Vagina (tissue), 2 donors: ENCODE measurements at regions not wholly inside any gene's neighbourhood (a gene's known extent, or its start where the extent isn't known, plus 50 kb on each side); places are given as distances from the start of the nearest gene placed in this dataset.

Source experiments
- DNase-seq, 2 donors: peaks; one replicate each; pipeline ENCODE4 v3.0.0-alpha.2; 2017; ENCODE audit errors: extremely low spot score in 2 of 2
- H3K27ac ChIP-seq: fragments of 200-600 bp; sonication (generic); one replicate; pipeline ENCODE4 v1.5.1; 2019
- H3K27me3 ChIP-seq: fragments of 200-600 bp; sonication (generic); one replicate; pipeline ENCODE4 v1.5.1; 2019
- H3K36me3 ChIP-seq, 2 donors: fragments of 200-600 bp; sonication (generic); one replicate each; pipeline ENCODE4 v1.5.1; 2017 to 2019
- H3K4me1 ChIP-seq: fragments of 200-600 bp; sonication (generic); one replicate; pipeline ENCODE4 v1.5.1; 2019
- H3K4me3 ChIP-seq, 2 donors: fragments of 200-600 bp; sonication (generic); 1 replicate in 1 of 2; 2 replicates in 1 of 2; pipeline ENCODE4 v1.5.1; 2016 to 2019
- H3K9me3 ChIP-seq: fragments of 200-600 bp; sonication (generic); one replicate; pipeline ENCODE4 v1.5.1; 2019
- CTCF ChIP-seq, 3 experiments: fragments of 450-650 bp in 2 of 3; fragments of 200-600 bp in 1 of 3; sonication (generic) in 1 of 3; IDR thresholded peaks; one replicate each; pipeline ENCODE4 v1.5.1; 2017 to 2019; ENCODE audit warnings: antibody characterized with exemption in 3 of 3, mild to moderate bottlenecking in 2 of 3, moderate library complexity in 2 of 3
- POLR2A ChIP-seq, 2 donors: fragments of 450-650 bp; IDR thresholded peaks; one replicate each; pipeline ENCODE4 v1.6.1; 2017; ENCODE audit warnings: antibody characterized with exemption in 2 of 2, mild to moderate bottlenecking in 2 of 2, moderate library complexity in 2 of 2
- POLR2AphosphoS5 ChIP-seq, 2 donors: sonication (generic); formaldehyde crosslinking; IDR thresholded peaks; one replicate each; pipeline ENCODE4 v1.9.0; 2017; ENCODE audit warnings: antibody characterized with exemption in 2 of 2, mild to moderate bottlenecking in 2 of 2, low read depth in 1 of 2; ENCODE audit not compliant: insufficient read depth in 1 of 2
- intact Hi-C: fragments of 100-400 bp; cut with DNase I; formaldehyde crosslinking; loops from one replicate; pipeline ENCODE4 v1.15.1; 2023

GRCh38 chr7:51977913-51978312 is 661.3 kb upstream of the COBL start:
- H3K4me1 ChIP-seq = no peaks in the 10 kb centered on the region
- H3K27me3 ChIP-seq = no peaks in the 10 kb centered on the region
- H3K27ac ChIP-seq = no peak overlapping the region
- no peaks in the 10 kb centered on the region for H3K9me3 ChIP-seq
- no peak for TF ChIP-seq POLR2AphosphoS5 (IDR thresholded peaks at IDR 0.05; ENCODE audit: insufficient read depth in 1 of 2, low read depth in 1 of 2)
- no peak for TF ChIP-seq CTCF (IDR thresholded peaks at IDR 0.05)
- TF ChIP-seq POLR2A (IDR thresholded peaks at IDR 0.05) = no peak
- no peak for DNase-seq
- H3K4me3 ChIP-seq = no peak overlapping the region
- H3K36me3 ChIP-seq = no peaks in the 10 kb centered on the region
- intact Hi-C loops = no loop called here

DNA sequence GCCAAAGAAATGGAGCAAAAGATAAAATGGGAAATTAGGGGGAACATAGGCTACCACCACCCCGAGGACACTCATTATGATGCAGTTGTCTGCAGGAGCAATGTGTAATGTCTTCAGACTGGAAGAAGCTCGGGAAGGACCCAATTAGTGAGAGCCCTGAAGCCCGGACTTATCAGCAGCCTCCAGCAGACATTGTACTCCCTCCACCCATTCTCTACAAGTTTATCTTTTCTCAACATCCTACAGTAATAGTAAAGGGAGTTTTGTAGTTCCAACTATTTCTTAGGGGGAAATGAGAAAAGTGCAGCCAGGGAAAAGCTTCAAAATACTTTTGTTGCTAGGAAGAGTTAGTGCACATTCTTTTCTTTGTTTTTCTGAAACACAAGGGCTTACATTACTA is 657.3 kb upstream of the COBL start:
- intact Hi-C loops = no loop called here
- no peaks in the 10 kb centered on the region for H3K4me1 ChIP-seq
- DNase-seq = no peak

DNA sequence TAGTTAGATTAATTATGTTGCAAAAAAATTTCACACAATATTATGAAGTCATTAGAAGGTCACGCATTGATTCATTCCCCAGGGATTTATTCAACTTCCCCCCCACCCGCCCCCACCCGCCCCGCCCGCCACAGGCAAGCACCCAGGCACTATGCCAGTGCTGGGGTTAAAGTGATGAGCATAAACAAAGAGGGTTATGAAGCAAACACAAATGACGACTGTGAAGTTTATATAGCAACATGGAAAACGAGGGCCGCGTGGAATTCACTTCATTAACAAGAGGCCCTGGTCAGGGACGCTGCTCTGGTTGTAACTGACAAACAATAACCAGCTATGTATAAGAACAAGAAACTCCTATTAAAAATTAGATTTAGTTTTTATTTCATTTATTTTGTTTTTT is 656.5 kb upstream of the COBL start:
- no peaks in the 10 kb centered on the region for H3K36me3 ChIP-seq
- no peak overlapping the region for H3K4me3 ChIP-seq
- no peak for DNase-seq
- no peak overlapping the region for H3K27ac ChIP-seq
- no peak for TF ChIP-seq CTCF (IDR thresholded peaks at IDR 0.05)
- no peak for TF ChIP-seq POLR2AphosphoS5 (IDR thresholded peaks at IDR 0.05; ENCODE audit: insufficient read depth in 1 of 2, low read depth in 1 of 2)
- no peak for TF ChIP-seq POLR2A (IDR thresholded peaks at IDR 0.05)
- H3K27me3 ChIP-seq = no peaks in the 10 kb centered on the region
- no peaks in the 10 kb centered on the region for H3K4me1 ChIP-seq
- H3K9me3 ChIP-seq = no peaks in the 10 kb centered on the region
- intact Hi-C loops = no loop called here

More for the DNA sequence above, 657.3 kb upstream of the COBL start:
- H3K27me3 ChIP-seq = no peaks in the 10 kb centered on the region
- TF ChIP-seq CTCF (IDR thresholded peaks at IDR 0.05) = no peak
- no peak for TF ChIP-seq POLR2AphosphoS5 (IDR thresholded peaks at IDR 0.05; ENCODE audit: insufficient read depth in 1 of 2, low read depth in 1 of 2)
- no peak for TF ChIP-seq POLR2A (IDR thresholded peaks at IDR 0.05)
- H3K27ac ChIP-seq = no peak overlapping the region
- H3K9me3 ChIP-seq = no peaks in the 10 kb centered on the region
- no peaks in the 10 kb centered on the region for H3K36me3 ChIP-seq
- no peak overlapping the region for H3K4me3 ChIP-seq

DNA sequence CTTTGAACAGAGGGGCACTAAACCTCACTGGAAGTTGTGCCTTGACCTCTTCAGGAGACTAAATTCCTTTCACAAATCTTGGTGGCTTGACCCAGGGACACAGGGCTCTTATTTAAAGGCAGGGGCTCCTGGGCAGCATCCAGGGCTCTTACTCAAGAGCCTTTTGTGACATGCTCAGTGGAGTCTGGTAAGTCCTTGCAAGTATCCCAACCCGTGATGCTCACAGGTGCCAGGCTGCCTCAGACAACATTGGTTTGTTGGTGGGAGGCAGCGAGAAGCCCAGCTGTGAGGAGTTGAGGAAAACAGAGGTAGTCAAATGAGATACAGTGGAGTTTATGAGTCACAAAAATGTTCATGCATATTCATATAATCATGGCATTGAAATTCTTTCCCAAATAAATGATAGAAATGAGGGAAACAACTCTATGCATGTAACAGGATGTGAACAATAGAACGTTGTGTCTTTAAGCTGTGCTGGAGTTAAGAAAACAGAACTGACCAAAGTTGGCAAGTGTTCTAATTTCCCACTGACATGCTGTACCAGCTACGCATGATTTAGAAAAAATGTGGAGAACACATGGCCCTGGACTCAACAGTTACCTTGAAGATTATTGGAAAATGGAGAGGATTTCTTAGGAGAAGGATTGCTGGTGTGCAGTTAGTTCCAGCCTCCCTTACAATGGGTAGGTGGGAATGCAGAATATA is 654.5 kb upstream of the COBL start:
- no peak for DNase-seq
- intact Hi-C loops = no loop called here
- Histone ChIP-seq H3K27me3 (no peaks in the 10 kb centered on the region), H3K36me3 (no peaks in the 10 kb centered on the region), H3K27ac (no peak overlapping the region), H3K4me3 (no peak overlapping the region), H3K9me3 (no peaks in the 10 kb centered on the region), H3K4me1 (no peaks in the 10 kb centered on the region)
- no peak for TF ChIP-seq CTCF (IDR thresholded peaks at IDR 0.05)
- no peak for TF ChIP-seq POLR2AphosphoS5 (IDR thresholded peaks at IDR 0.05; ENCODE audit: insufficient read depth in 1 of 2, low read depth in 1 of 2)
- no peak for TF ChIP-seq POLR2A (IDR thresholded peaks at IDR 0.05)

GRCh38 chr7:51968461-51968860 is 651.9 kb upstream of the COBL start:
- Histone ChIP-seq H3K9me3 (no peaks in the 10 kb centered on the region), H3K36me3 (no peaks in the 10 kb centered on the region), H3K4me1 (no peaks in the 10 kb centered on the region), H3K27ac (no peak overlapping the region), H3K27me3 (no peaks in the 10 kb centered on the region), H3K4me3 (no peak overlapping the region)
- DNase-seq = no peak
- intact Hi-C loops = no loop called here
- TF ChIP-seq POLR2AphosphoS5 (IDR thresholded peaks at IDR 0.05; ENCODE audit: insufficient read depth in 1 of 2, low read depth in 1 of 2) = no peak
- no peak for TF ChIP-seq POLR2A (IDR thresholded peaks at IDR 0.05)
- TF ChIP-seq CTCF (IDR thresholded peaks at IDR 0.05) = no peak
